GM12891 (cell line): ENCODE measurements at regions not wholly inside any gene's neighbourhood (a gene's known extent, or its start where the extent isn't known, plus 50 kb on each side); places are given as distances from the start of the nearest gene placed in this dataset.

Source experiments
- PAX5 ChIP-seq: IDR thresholded peaks from 2 replicates; pipeline ENCODE4 v1.6.1; 2011; ENCODE audit warnings: low read length, moderate library complexity, mild to moderate bottlenecking; ENCODE audit not compliant: insufficient read depth, severe bottlenecking
- POLR2A ChIP-seq: IDR thresholded peaks from 2 replicates; pipeline ENCODE4 v1.6.1; 2011; ENCODE audit warnings: low read depth, low read length, control low read depth

- TF ChIP-seq POLR2A (no peak), PAX5 (no peak)
Measured at GRCh38 chr4:189494407-189494806, 446.3 kb upstream of the FRG1 start.
